Suppressor macrophage treated with lipopolysaccharide for 4 hours (primary cell): ENCODE measurements at regions not wholly inside any gene's neighbourhood (a gene's known extent, or its start where the extent isn't known, plus 50 kb on each side); places are given as distances from the start of the nearest gene placed in this dataset.

Source experiments
- DNase-seq: peaks from one replicate; pipeline ENCODE4 v3.0.0-alpha.2; 2020

- DNase-seq: no peak
Measured at GRCh38 chr5:148012801-148013200, 51.0 kb upstream of the SPINK5 start.

- DNase-seq: peak; percentile 69
Measured at GRCh38 chr5:148011398-148012137, 52.2 kb upstream of the SPINK5 start.

GRCh38 chr5:148005788-148006520, 57.8 kb upstream of the SPINK5 start:
- DNase-seq: no peak

GRCh38 chr5:148003226-148003625, 60.6 kb upstream of the SPINK5 start:
- no peak for DNase-seq

GRCh38 chr5:148002451-148002850, 61.3 kb upstream of the SPINK5 start:
- DNase-seq: no peak

GRCh38 chr5:148000036-148000435, 63.7 kb upstream of the SPINK5 start:
- no peak for DNase-seq

GRCh38 chr5:147998704-147999103, 65.1 kb upstream of the SPINK5 start:
- no peak for DNase-seq

- no peak for DNase-seq
Measured at GRCh38 chr5:147997486-147997885, 66.3 kb upstream of the SPINK5 start.

GRCh38 chr5:147996379-147996778, 67.4 kb upstream of the SPINK5 start:
- no peak for DNase-seq

- no peak for DNase-seq
Measured at GRCh38 chr5:147995846-147996245, 67.9 kb upstream of the SPINK5 start.

- no peak for DNase-seq
Measured at GRCh38 chr5:147989994-147990393, 73.8 kb upstream of the SPINK5 start.

GRCh38 chr5:147989239-147989638, 74.5 kb upstream of the SPINK5 start:
- DNase-seq: no peak

GRCh38 chr5:147986134-147986757, 77.5 kb upstream of the SPINK5 start:
- DNase-seq: no peak

GRCh38 chr5:147985608-147986007, 78.2 kb upstream of the SPINK5 start:
- DNase-seq: no peak

GRCh38 chr5:147983742-147984141, 77.4 kb upstream of the C5orf46 start:
- DNase-seq: no peak

GRCh38 chr5:147981074-147981473, 74.7 kb upstream of the C5orf46 start:
- no peak for DNase-seq

- DNase-seq: no peak
Measured at GRCh38 chr5:147979761-147980160, 73.4 kb upstream of the C5orf46 start.

GRCh38 chr5:147972076-147972840, 65.9 kb upstream of the C5orf46 start:
- no peak for DNase-seq

GRCh38 chr5:147971472-147971871, 65.1 kb upstream of the C5orf46 start:
- no peak for DNase-seq

- no peak for DNase-seq
Measured at GRCh38 chr5:147968855-147969254, 62.5 kb upstream of the C5orf46 start.

GRCh38 chr5:147966829-147967228, 60.5 kb upstream of the C5orf46 start:
- no peak for DNase-seq

GRCh38 chr5:147966326-147966725, 60.0 kb upstream of the C5orf46 start:
- no peak for DNase-seq

GRCh38 chr5:147965715-147966114, 59.4 kb upstream of the C5orf46 start:
- no peak for DNase-seq
